Activated gamma-delta T cell treated with anti-CD3 and anti-CD28 coated beads, Interleukin-2, amount 50 U/mL, for 16 hours (primary cell): ENCODE measurements at regions not wholly inside any gene's neighbourhood (a gene's known extent, or its start where the extent isn't known, plus 50 kb on each side); places are given as distances from the start of the nearest gene placed in this dataset.

Source experiments
- DNase-seq: peaks from one replicate; pipeline ENCODE4 v3.0.0-alpha.2; 2020; ENCODE audit warnings: low read depth

DNA sequence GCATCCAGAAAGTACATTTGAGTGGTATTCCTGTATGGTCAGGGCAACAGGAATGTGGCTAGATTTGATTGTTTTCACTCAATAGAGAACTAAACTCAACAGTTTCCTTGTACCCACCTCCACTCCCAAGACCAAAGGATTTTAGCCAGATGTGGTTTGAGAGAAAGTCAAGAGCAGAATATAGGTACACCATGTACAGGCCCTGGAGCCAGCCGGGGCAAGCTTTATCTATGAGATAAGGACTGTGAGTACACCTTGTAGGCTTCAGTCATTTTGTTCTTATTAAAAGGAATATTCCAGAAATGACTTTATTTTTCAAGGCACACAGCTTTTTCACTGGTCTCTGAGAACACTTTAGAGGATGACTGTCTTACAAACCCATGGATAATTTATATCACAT is 192.4 kb upstream of the JUN start:
- no peak for DNase-seq

- no peak for DNase-seq
These were observed 193.8 kb upstream of the JUN start for GRCh38 chr1:58977598-58977997.

- DNase-seq: no peak
These were observed 194.2 kb upstream of the JUN start for GRCh38 chr1:58978096-58978495.

GRCh38 chr1:58979086-58979485 is 195.2 kb upstream of the JUN start:
- DNase-seq: no peak

- DNase-seq: no peak
These were observed 195.8 kb upstream of the JUN start for GRCh38 chr1:58979677-58980076.

DNA sequence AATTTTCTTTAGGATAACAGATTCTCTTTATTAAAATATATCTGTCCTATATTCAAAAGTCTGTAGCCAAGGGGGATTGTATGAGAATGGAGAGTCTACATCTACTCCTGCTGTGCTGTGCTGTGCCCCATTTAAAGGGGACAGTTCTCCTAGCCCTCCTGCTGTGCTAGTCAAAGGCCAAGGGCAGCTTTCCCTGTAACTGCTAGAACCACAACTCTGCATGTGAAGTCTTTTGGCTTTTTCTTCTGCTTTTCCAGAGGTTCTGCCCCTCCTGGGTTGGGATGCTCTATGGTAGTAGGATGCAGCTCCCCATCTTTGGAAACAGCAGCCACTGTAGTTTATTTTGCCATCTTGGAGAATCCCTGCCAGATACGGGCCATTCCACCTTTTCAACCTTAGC is 197.5 kb upstream of the JUN start:
- no peak for DNase-seq

GRCh38 chr1:58982259-58982998 is 198.6 kb upstream of the JUN start:
- DNase-seq: no peak

- DNase-seq: no peak
These were observed 199.3 kb upstream of the JUN start for GRCh38 chr1:58983162-58983561.

DNA sequence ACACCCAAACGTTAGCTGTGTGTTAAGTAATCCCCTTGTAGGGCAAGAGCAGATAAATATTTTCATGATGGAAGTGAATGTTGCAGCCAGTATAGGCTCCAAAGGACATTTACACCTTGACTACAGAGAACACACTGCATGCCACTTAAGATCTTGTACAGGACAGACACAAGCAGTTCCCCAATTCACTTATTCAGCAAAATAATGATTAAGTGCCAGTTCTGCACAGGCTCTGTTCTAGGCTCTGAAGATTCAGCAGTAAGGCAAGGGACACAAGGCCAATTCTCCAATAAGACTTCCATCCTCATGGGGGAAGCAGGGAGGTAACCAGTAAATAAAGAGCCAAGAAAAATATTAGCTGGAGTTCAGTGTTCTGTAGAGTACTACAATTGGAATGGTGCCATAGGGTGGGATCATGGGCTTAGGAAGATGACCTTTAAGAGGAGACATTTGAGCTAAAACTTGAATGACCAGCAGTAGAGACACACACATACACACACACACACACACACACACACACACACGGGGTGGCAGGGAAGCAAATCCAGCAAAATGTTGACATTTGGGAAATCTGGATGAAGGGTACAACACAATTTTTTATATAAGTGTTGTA is 199.9 kb upstream of the JUN start:
- no peak for DNase-seq

DNA sequence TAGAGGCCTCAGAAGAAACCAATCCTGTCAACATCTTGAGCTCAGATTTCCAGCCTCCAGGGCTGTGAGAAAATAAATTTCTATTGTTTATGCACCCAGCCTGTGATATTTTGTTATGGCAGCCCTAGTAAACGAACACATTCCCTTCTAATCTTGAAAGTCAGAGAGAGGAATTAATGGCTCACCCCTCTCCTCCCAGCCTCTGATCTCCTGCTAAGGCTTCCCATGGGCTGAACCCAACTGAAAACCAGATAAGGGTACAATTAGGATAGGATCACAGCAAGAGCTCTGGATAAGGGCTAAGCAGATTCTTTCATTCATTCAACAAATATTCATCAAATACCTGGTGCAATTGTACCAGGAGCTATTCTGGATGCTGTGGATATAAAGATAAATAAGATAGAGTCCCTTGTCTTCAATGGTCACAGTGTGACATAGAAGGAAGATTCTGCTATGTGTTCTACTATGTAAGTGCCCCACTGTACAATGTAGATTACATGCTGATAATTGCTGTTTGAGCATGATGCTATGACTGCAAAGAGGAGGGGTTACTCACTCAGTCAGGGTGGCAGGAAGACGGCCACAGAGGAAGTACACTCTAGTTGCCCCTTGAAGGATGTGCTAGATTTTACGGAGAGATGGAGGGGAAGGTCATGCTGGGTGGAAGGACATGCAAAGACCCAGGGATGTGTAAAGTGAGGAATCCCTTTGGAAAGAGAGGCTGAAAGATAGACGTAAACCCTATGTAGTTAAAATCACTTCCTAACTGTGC is 203.3 kb upstream of the JUN start:
- DNase-seq: no peak

DNA sequence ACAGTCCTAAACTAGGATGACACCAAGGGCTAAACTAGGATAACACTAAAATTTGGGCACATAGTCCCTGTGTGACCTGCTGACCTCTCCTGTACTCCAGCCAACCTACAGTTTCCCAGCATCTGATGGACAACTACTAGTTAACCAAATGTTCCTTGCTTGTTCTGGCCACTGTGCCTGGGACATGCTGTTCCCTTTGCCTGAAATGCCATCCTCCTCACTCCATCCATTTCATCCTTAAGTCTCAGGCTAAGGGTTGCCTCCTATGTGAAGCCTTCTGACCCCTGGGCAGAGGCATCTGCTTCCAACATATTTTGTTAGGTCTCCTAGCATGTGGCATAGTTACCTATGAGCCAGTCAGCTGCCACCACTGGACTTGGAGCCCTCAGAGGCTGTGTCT is 204.9 kb upstream of the JUN start:
- DNase-seq: no peak

DNA sequence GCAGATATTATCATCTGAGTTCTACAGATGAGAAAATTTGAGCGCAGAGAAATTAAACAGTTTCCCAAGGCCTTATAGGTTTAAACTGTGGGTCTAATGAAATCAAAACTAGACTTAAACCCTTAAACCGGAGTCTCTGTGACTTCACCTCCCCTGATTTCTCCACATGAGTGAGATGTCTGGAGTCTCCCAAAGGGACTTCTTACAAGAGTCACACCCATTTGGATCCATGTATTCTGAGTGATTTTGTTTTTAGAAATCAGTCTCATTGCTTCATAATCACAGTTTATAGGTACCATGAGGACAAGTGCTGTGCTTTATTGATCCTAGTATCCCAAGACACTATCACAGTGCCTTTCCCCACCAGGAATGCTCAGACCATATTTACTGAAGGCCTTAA is 206.0 kb upstream of the JUN start:
- DNase-seq: no peak

GRCh38 chr1:58991305-58991704 is 207.5 kb upstream of the JUN start:
- DNase-seq: no peak

GRCh38 chr1:58992643-58993042 is 208.8 kb upstream of the JUN start:
- DNase-seq: no peak

GRCh38 chr1:58993403-58993802 is 209.6 kb upstream of the JUN start:
- DNase-seq: no peak

GRCh38 chr1:58994664-58995063 is 210.8 kb upstream of the JUN start:
- no peak for DNase-seq

GRCh38 chr1:58996341-58997059 is 212.7 kb upstream of the JUN start:
- DNase-seq: no peak

DNA sequence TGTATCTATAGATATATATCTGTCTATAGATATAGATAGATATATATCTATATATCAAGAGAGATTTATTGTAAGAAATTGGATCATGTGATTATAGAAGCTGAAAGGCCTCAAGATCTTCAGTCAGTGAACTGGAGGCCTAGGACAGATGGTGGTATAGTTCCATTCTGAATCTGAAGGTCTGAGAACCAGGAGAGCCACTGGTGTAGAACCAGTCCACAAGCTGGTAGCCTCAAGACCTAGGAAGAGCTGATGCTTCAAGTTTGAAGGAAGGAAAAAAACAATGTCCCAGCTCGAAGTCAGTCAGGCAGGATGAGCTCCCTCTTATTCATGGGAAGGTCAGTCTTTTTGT is 213.2 kb upstream of the JUN start:
- DNase-seq: no peak

- DNase-seq: no peak
These were observed 213.8 kb upstream of the JUN start for GRCh38 chr1:58997637-58998036.

DNA sequence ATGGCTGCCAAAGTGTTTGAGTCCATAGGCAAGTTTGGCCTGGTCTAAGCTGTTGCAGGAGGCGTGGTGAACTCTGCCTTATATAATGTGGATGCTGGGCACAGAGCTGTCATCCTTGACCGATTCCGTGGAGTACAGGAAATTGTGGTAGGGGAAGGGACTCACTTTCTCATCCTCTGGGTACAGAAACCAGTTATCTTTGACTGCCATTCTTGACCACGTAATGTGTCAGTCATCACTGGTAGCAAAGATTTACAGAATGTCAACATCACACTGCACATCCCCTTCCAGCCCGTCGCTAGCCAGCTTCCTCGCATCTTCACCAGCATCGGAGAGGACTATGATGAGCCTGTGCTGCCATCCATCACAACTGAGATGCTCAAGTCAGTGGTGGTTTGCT is 215.8 kb upstream of the JUN start:
- no peak for DNase-seq

- no peak for DNase-seq
These were observed 220.9 kb upstream of the JUN start for GRCh38 chr1:59004755-59005154.

- DNase-seq: no peak
These were observed 221.8 kb upstream of the JUN start for GRCh38 chr1:59005491-59006288.
